ENCODE measurements at regions not wholly inside any gene's neighbourhood (a gene's known extent, or its start where the extent isn't known, plus 50 kb on each side); places are given as distances from the start of the nearest gene placed in this dataset.

DNA sequence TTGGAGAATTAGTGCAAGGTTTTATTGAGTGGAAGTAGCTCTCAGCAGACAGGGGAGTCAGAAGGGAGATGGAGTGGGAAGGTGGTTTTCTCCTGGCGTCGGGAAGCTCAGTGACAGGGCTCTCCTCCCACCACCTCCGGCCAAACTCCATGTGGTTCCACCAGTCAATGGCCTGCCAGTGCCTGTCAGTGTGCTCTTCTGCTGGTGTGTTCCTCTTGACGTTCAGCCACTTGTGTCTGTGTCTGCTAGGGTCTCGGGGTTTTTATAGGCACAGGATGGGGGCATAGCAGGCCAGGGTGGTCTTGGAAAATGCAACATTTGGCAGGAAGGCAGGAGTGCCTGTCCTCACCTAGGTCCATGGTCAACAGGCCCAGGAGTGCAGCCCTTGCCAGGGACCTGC lies 506.7 kb upstream of the KIF2B start:
- TF ChIP-seq EZH2 (IDR thresholded peaks at IDR 0.05; ENCODE audit: borderline replicate concordance, low read depth, low read length, poor library complexity, severe bottlenecking): no peak
- TF ChIP-seq, protein P1, sequence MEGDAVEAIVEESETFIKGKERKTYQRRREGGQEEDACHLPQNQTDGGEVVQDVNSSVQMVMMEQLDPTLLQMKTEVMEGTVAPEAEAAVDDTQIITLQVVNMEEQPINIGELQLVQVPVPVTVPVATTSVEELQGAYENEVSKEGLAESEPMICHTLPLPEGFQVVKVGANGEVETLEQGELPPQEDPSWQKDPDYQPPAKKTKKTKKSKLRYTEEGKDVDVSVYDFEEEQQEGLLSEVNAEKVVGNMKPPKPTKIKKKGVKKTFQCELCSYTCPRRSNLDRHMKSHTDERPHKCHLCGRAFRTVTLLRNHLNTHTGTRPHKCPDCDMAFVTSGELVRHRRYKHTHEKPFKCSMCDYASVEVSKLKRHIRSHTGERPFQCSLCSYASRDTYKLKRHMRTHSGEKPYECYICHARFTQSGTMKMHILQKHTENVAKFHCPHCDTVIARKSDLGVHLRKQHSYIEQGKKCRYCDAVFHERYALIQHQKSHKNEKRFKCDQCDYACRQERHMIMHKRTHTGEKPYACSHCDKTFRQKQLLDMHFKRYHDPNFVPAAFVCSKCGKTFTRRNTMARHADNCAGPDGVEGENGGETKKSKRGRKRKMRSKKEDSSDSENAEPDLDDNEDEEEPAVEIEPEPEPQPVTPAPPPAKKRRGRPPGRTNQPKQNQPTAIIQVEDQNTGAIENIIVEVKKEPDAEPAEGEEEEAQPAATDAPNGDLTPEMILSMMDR (conservative IDR thresholded peaks at IDR 0.05; ENCODE audit: low read depth, low read length): no peak
- Histone ChIP-seq H3K9me3 (ENCODE audit: low read depth, low read length, poor library complexity, severe bottlenecking) (peaks cover 22% of the 10 kb centered on the region), H3K27me3 (replicated peaks; ENCODE audit: insufficient read depth, low read depth, low read length, poor library complexity) (no peaks in the 10 kb centered on the region), H3K4me1 (ENCODE audit: insufficient read depth, low read length, poor library complexity, severe bottlenecking) (no peaks in the 10 kb centered on the region), H3K36me3 (ENCODE audit: insufficient read depth, low read length, poor library complexity, severe bottlenecking) (no peaks in the 10 kb centered on the region), H3K27ac (ENCODE audit: low read depth, low read length, poor library complexity, severe bottlenecking) (no peak overlapping the region), H3K4me3 (ENCODE audit: low read depth, low read length, poor library complexity, severe bottlenecking) (no peak overlapping the region)
- ChIA-PET CTCF (interaction anchor here (0.5 kb wide), 1 partner anchor 285 kb away, joined by 3 read pairs; no protein-coding TSS in a partner anchor), POLR2A (ENCODE audit: low non-redundant PET) (no interaction called here)
- no peak for DNase-seq (ENCODE audit: low spot score)
- no TSS peak for BruUV-seq (replicated peaks)
- intact Hi-C loops (cut with micrococcal nuclease; ENCODE audit: unreplicated experiment): no loop called here

DNA sequence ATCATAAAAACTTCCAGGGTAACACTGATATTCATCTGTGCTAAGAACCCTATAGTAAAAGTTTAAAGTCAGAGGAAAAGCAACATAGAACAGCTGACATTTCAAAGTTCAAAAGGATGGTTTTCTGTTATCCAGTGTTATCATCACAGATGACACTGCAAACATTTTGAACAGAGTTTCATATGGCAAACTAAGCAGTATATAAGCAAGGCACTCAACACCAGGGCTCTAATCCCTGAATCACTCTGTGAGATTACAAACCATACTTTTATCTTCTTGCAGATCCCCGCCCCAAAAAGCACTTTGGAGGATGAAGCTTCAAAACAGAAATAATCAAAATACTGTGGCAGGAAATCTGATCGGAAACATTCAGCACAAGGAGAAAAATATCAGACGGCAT lies 508.2 kb upstream of the KIF2B start:
- ChIA-PET CTCF (no interaction called here), POLR2A (ENCODE audit: low non-redundant PET) (no interaction called here)
- intact Hi-C loops (cut with micrococcal nuclease; ENCODE audit: unreplicated experiment): no loop called here
- TF ChIP-seq, protein P1 (conservative IDR thresholded peaks at IDR 0.05; ENCODE audit: low read depth, low read length): no peak
- no peak for TF ChIP-seq EZH2 (IDR thresholded peaks at IDR 0.05; ENCODE audit: borderline replicate concordance, low read depth, low read length, poor library complexity, severe bottlenecking)
- H3K36me3 ChIP-seq (ENCODE audit: insufficient read depth, low read length, poor library complexity, severe bottlenecking): no peaks in the 10 kb centered on the region
- no peaks in the 10 kb centered on the region for H3K27me3 ChIP-seq (replicated peaks; ENCODE audit: insufficient read depth, low read depth, low read length, poor library complexity)
- BruUV-seq (replicated peaks): no TSS peak
- no peak overlapping the region for H3K27ac ChIP-seq (ENCODE audit: low read depth, low read length, poor library complexity, severe bottlenecking)
- no peak for DNase-seq (ENCODE audit: low spot score)
- no peak overlapping the region for H3K4me3 ChIP-seq (ENCODE audit: low read depth, low read length, poor library complexity, severe bottlenecking)
- H3K4me1 ChIP-seq (ENCODE audit: insufficient read depth, low read length, poor library complexity, severe bottlenecking): no peaks in the 10 kb centered on the region
- H3K9me3 ChIP-seq (ENCODE audit: low read depth, low read length, poor library complexity, severe bottlenecking): peaks cover 11% of the 10 kb centered on the region

DNA sequence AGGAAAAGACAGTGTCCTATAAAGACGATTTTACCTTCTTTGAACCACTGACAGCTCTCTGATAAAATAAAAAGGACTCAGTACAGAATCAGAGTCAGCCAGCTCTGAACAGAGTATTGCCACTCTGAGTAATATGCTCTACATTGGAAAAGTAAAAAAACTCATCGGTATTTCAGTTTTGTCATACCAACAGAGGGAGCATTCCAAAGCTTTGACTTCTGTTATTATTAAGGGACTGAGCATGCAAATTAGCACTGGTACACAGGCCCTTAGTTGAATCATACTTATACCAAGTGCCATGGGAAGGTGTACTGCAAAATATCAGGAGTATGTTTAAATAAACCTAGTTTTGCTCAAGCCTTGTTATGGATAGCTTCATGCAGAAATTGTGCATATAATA lies 509.0 kb upstream of the KIF2B start:
- no TSS peak for BruUV-seq (replicated peaks)
- Histone ChIP-seq H3K36me3 (ENCODE audit: insufficient read depth, low read length, poor library complexity, severe bottlenecking) (no peaks in the 10 kb centered on the region), H3K27me3 (replicated peaks; ENCODE audit: insufficient read depth, low read depth, low read length, poor library complexity) (no peaks in the 10 kb centered on the region), H3K4me1 (ENCODE audit: insufficient read depth, low read length, poor library complexity, severe bottlenecking) (no peaks in the 10 kb centered on the region), H3K9me3 (ENCODE audit: low read depth, low read length, poor library complexity, severe bottlenecking) (peaks cover 11% of the 10 kb centered on the region), H3K4me3 (ENCODE audit: low read depth, low read length, poor library complexity, severe bottlenecking) (no peak overlapping the region), H3K27ac (ENCODE audit: low read depth, low read length, poor library complexity, severe bottlenecking) (no peak overlapping the region)
- POLR2A ChIA-PET (ENCODE audit: low non-redundant PET): no interaction called here
- TF ChIP-seq, protein P1 (conservative IDR thresholded peaks at IDR 0.05; ENCODE audit: low read depth, low read length): no peak
- TF ChIP-seq EZH2 (IDR thresholded peaks at IDR 0.05; ENCODE audit: borderline replicate concordance, low read depth, low read length, poor library complexity, severe bottlenecking): no peak
- CTCF ChIA-PET: no interaction called here
- intact Hi-C loops (cut with micrococcal nuclease; ENCODE audit: unreplicated experiment): no loop called here
- DNase-seq (ENCODE audit: low spot score): no peak

All from A673 (cell line).